H4 (cell line): ENCODE measurements at regions not wholly inside any gene's neighbourhood (a gene's known extent, or its start where the extent isn't known, plus 50 kb on each side); places are given as distances from the start of the nearest gene placed in this dataset.
"Not testable (repeated sequence)": the region's sequence is repeated elsewhere in the genome, so short reads cannot be mapped to it uniquely, and the experiment has no call there.

Source experiments
- DNase-seq: peaks from one replicate; pipeline ENCODE4 v3.0.0-alpha.2; 2015; ENCODE audit warnings: low spot score

DNA sequence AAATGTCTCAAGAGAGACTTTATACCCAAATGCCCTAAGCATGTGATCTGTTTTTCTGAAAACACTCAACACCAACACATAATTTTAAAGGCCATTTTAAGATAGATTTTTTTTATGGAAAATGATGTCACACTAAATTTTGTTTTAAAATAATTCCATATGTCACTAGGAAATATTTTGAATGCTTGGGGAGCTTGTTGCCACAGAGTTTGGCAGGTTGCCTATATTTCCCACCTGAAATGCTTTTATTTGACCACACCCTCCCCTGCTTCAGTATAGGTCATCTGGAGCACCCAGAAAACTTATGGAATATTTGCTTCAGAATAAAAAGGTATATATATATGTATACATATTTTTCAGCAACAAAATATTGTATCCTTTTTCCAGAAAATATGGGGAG is 180.0 kb upstream of the ANK3 start:
- no peak for DNase-seq

DNA sequence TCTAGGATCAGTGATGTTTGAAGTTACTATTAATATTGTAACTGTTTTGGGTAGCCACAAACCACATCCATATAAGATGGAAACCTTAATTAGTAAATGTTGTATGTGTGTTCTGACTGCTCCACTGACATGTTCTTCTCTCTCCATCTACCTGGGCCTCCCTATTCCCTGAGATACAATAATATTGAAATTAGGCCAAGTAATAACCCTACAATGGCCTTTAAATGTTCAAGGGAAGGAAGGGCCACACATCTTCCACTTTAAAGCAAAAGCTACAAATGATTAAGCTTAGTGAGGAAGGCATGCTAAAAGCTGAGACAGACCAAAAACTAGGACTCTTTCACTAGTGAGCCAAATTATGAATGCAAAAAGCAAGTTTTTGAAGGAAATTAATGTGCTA is 176.4 kb upstream of the ANK3 start:
- DNase-seq = no peak

DNA sequence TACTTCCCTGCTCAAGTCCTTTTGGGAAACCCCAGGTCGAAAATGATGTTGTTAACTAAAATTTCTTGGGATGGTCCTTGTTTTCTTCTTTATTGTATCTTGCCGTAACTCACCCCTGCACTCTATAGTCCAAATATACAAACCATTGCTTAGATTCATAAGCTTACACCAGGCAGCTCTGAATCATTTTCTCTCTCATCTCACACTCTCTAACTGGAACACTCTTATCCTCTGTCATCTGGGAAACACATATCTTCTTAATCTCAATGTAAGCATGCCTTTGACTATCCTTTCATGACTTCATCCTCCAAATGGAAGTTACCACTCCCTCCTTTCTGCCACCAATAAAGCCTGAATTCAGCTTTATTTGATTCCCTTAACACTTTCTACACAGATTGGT is 175.8 kb upstream of the ANK3 start:
- DNase-seq = no peak

DNA sequence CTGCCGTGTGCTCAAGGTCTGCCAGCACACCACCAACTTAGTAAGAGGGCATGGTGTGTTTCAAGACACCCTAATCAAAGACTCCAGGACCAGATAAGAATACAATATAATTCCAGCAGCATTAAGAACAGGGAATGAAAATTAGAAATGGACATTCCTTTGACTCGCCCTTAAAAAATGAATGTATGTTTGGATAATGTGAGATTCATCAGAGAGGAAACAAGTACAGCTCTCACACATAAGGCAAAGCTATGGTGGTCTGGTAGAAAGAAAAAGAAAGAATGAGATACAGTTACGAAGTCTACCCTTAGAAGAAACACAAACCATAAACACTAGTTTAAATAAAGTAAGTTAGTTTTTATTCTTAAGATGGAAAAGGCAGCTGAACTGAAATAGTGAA is 174.8 kb upstream of the ANK3 start:
- DNase-seq = no peak

DNA sequence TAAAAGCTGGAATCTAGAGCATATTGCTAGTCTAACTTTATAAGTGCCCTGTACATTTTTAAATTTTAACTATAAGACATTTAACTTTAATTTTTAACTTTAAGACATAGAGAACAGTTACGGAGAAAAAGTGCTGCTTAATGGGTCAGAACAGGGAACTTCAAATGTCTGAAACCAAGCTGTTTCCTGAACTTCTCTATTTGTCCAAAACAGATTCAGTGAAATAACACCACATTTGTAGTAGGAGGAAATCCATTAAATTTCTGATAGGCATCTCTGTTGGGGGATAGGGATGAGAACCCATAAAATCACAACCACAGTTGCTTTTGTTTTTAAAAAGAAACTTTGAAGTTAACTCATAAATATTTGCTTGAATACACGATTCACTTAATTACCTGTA is 170.8 kb upstream of the ANK3 start:
- no peak for DNase-seq

DNA sequence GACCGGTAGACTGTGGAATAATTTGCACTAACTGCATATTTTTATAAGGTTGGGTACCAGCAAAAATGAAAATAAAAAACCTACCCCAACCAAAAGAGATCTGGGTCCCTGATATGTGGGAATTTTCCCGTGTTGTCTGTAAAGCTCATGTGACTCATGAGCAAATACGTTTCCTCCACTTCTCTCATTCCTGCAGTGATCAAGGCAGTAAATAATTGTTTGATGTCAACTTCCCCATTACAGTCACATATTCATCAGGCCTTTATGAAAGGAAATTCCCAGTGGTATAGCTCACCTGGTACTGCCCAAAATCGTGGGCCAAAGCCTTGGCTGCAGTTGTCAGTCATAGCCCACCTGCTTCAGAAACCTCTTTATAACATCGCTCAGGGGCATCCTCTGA is 166.0 kb upstream of the ANK3 start:
- DNase-seq = no peak

DNA sequence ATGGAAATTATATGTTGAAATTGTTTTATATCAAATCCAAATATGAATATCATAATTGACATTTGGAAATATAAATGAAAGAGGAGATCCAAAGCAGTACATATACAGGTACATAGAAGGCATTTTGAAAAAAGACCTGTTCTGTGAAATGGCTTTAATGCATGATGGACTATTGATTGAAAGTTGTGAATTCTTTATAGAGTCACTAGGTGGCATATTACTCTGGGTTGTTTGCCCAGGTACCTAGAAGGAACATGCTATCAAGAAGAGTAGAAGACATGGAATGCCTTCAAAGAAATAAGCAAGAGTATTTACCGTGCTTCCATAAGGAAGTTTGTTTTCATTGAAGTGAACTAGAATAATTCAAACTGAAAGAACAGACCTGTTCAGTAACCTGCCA is 160.0 kb upstream of the ANK3 start:
- DNase-seq = peak; percentile 47

DNA sequence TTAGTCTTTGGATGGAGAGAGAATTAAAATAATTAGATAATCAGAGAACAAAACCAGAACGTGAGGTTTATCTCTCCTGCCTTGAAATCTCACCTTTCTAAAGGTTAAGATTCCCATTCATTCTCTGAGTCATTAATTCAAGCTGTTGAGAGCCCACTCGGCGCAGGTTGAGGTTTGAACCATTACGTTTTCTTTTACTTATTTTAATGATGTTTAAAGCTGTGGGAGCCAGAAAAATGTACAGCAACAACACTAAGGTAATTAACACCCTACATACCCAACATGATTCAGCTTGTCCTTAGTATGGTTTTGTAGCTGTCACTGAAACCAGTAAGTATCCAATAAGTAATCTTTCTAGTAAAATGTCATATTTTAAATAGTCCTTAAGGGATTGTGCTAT is 153.0 kb upstream of the ANK3 start:
- no peak for DNase-seq

DNA sequence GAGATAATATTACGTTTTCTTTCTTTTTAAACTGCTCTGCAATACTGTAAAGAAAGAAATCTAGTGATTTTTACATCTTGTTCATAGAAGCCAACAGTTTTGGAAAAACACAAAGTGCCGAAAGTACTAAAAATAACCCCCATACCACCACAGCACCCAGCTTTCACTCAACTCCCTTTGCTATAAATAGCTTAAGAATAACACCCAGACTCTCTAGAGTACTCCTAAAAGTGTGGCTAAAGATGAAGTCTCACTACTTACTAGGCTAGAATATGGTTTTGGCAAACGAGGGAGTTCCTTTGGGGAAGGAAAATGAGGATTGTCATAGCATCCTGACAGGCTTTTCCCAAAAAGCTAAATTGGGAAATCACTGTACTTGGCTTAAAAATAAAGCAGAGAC is 151.8 kb upstream of the ANK3 start:
- DNase-seq = no peak

DNA sequence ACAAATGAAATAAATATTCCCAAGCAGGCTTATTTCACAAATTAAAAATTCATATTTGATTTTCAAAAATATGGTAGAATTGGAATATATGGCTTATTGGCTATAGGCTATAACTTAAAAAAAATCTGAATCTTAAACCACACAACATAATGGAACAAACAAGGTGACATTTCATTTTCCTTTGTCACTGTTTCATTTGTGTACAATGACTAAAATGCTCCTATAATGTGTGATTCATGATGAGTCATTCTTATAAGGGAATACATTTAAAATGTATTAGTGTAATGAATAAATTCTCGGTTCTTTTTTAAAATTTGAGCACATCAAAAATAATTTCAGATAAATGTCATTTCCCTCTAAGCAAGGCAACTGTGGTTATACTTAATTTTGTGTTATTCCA is 148.0 kb upstream of the ANK3 start:
- DNase-seq = peak; percentile 9

DNA sequence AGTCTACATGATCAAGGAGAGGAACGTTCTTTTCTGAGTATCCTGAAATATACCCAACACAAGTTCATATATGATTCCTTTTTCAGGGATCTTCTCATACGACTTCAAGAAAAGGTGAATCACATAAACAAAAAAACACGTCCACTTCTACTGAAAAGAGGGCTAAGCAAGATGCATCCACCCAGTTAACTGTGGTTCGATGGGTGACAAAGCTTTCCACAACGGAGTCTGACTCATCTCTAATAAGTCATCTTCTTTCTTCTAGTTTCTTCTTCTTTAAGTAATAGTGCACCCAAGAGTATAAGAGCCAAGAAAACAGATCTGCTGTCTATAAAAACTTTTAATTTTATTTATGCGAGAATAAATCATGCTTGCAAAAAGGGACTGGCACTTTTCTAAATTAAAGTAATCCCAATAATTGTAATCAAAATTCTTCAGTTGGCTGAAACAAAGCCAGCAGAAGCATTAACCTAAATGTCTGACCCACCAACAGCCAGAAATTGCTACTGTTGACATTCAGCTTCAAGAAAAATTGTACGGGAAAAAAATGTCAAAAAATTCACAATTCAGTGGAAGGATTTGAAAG is 146.9 kb upstream of the ANK3 start:
- DNase-seq = peak; percentile 35

DNA sequence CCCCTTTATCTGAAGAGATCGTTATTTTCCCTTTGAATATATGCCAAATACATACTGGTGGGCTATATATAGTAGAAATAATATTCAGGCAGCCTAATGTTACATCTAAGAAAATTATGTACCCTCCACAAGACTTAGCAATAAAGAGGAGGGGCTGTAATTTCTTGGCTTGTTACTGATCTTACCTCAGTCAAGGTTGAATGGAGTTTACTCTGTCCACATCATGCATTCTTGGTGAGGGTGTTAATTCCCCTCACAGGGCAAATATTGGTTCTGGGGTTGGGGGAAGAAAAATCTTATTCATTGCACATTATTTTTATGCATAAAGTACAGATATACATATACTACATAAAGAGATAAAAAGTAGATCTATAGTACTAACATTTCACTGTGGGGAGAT is 145.8 kb upstream of the ANK3 start:
- no peak for DNase-seq

DNA sequence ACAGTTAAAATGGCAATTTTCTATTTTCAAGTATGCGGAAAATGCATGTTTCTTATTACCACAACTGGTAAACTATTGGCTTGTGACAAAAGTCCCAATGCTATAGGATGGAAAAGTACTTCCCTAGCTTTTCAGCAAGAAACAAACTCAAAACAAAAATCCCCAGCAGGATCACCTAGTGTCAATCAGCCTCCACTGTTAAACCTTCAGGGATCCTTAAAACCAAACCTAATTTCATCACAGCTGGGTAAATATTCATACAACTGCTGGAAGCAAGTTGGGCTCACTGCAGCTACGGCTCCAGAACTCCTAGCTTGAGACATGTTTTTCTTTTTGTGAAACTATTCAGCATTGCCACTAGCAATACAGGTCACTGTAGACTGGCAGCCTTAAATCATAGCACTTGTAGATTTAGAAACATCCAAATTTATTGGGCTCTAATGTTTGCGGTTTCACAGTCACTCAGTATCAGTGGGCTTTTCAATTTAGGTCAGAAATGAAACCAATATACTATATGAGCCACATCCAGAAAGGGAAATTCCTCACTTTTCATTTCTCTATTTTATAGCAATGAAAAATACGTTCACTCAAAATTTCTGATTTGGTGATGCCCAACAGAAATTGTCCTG is 145.2 kb upstream of the ANK3 start:
- DNase-seq = no peak

DNA sequence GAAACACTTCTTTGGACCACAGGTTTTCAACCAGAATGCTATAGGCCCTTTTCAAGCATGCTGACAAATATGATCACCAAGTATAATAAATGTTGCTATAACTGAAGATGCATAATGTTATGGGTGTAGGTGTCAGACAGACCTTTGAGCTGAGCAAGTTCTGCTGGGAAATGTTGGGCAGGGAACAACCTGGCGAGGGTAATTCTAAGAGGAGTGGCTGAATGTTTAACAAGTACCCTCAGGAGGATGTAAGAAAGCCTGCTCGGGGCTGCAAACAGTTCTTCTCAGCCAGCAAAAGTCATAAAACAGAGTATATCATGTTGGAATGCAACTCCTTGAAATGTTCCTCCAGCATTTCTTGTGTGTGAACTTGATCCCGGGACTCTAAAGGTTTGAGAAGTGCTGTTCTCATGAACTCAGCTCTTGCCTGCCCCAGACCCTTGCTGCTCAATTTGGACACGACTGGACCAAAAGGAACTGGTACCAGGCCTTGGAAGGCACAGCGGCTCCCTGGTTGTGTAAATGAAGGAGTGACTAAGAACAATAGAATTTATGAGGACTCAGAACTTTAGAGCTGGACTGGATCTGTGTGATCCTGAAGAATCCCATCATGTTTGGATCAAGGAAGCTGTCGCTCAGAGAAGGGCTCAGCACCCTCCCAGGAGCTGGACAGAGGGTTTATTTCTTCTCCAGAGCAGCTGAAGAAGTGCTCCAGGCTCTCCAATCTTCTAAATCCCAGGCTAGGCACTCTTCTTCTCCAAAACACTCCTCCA is 143.2 kb upstream of the ANK3 start:
- no peak for DNase-seq

DNA sequence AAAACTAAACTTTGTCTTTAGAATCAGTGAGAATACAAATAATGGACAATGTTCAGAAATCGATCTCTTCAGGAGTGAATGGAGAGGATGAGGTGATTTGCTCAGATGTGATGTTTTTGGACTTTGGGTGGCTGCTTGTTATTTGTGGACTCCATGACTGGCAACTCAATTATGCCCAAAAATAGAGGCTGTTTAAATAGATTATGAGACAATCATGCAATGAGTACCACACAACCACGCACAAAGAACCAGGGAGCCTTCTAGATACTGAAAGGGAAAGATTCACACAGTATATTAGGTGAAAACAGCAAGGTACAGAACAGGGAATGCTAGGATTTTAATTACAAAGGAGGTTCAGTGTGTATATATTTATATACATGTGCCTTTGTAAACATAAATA is 141.3 kb upstream of the ANK3 start:
- no peak for DNase-seq

DNA sequence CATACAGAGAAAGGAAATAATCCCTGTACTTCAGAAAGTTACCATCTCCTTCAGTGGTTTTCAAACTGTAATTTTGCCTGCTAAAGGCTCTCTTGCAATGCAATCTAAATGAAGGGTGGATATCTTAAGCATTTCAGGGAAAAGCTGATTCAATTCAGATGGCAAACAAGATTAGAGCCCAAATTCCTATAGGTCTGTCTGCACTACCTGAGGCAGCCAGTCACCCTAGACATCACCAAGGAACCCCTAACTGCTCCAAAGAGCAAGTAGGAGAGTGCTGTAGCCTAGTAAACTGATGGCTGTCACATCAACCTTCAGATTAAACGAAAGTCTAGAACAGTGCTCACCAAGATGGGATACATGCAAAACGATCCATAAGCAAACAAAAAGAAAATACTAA is 138.0 kb upstream of the ANK3 start:
- DNase-seq = no peak

DNA sequence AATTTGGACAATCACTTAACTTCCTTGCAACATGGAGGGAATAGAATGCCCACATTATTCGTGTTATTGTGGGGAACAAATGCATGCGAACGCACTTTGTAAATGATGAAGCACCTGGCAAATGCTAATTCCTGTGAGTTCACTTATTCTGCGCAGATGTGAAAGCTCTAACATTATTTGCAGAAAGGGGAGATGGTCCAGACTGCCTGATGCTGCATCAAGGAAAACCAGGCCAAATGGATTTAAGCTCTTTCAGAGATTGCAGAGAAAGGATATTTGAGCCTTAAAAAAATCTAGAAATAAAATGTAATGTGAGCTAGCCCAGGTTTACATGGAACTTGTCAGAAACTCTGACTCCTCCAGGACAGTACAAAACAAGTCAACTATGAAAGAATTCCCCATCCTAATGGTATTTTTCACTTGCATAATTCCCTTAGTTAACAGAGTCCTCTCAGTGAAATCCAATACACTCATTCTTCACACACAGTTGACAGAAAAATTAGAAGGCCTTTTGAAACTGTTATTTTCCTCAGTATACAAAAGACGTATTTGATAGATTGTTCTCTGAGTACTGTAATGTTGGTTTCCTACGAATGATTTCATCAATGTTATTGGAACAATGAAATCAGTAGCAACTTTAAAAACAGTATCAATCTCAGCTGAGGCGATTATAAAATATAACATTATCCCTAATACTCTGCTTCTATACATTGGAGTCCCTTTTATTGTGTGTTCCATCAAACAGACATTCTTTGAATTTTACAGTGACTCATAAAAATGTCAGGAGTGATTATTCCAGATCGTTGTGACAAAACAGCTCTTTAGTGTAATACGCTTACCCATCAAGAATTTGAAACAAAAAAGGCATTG is 136.3 kb upstream of the ANK3 start:
- no peak for DNase-seq

DNA sequence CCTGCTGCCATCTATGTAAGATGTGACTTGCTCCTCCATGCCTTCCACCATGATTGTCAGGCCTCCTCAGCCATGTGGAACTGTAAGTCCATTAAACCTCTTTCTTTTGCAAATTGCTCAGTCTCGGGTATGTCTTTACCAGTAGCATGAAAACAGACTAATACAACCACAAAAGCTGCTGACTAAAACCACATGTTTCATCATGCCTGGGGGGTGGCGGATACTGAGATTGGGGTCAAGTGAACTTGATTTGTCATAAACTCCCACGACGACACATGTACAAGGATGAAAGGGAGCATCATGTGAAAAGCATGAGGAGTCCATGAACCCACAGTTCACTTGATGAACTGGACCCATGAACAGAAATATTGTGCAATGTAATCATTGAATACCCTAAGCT is 134.9 kb upstream of the ANK3 start:
- peak; percentile 56 for DNase-seq

DNA sequence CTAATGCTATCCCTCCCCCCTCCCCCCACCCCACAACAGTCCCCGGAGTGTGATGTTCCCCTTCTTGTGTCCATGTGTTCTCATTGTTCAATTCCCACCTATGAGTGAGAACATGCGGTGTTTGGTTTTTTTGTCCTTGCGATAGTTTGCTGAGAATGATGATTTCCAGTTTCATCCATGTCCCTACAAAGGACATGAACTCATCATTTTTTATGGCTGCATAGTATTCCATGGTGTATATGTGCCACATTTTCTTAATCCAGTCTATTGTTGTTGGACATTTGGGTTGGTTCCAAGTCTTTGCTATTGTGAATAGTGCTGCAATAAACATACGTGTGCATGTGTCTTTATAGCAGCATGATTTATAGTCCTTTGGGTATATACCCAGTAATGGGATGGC is 133.7 kb upstream of the ANK3 start:
- DNase-seq = not testable (repeated sequence)

DNA sequence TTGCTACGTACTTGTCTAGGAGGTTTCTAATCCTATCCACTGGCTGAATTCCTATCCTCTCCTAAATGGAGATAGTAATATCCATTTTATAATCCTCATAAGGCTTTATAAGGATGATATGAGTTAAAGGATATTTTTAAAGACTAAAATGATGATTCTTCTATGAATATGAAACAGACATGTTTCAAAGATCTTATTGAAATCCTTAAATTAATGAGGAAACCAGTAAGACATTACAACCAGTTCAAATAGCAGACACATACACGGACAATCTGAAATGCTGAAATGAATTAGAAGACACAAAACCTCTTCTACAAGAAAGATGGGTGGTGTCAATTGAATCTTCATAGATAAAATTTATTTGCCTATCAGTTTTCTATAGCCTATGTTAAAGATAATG is 132.9 kb upstream of the ANK3 start:
- DNase-seq = no peak

DNA sequence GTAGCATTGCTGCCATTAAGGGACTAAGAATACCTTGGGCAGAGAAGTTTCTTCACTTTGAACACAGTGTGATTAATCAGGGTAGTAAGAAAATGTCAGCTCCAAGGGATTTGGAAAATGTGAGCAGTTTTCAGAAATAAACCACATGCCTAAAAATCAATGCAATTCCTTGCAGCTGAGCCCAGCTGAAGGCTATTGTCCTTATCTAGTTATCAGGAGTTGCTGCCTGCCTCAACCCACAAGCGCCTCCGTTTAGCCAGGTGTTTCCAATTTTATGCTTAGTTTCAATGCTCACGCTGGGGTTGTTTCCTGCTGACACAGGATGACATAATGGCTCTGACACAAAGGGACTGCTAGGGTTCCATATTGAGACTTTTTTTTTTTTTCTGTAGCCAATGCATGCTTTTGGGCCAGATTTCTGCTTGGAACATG is 132.3 kb upstream of the ANK3 start:
- DNase-seq = peak; percentile 94

DNA sequence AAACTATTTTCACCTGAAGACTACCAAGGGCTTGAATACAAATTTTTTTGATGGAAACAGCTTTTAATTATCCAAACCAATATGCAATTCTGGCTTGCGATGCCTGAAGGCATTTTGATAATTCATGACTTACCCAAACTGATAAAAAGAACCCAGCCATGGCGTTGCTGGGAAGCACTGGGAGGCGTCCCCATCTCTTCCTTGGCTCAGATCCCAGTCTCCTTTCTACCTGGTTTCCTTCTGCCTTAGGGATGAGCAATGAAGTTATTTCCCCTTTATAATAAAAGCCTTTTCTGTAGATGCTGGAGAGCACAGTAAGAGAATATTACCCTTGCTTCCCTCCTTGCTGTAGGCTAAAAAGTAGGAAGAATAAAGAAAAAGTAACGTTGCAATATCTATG is 129.1 kb upstream of the ANK3 start:
- DNase-seq = no peak
